ENCODE measurements at regions not wholly inside any gene's neighbourhood (a gene's known extent, or its start where the extent isn't known, plus 50 kb on each side); places are given as distances from the start of the nearest gene placed in this dataset.

GRCh38 chr7:98520356-98520951 lies 96.6 kb upstream of the NPTX2 start:
- Histone ChIP-seq H3K27me3 (ENCODE audit: control insufficient read depth, insufficient read depth, low read length) (no peaks in the 10 kb centered on the region), H3K9me3 (ENCODE audit: control insufficient read depth, insufficient read depth, low read length) (peaks cover 31% of the 10 kb centered on the region), H3K4me3 (ENCODE audit: low read depth, low read length) (no peak overlapping the region), H3K27ac (ENCODE audit: low read depth, low read length) (no peak overlapping the region)
- ChIA-PET POLR2A (interaction anchor here (0.6 kb wide), 1 partner anchor 220 kb away, joined by 5 read pairs; no protein-coding TSS in a partner anchor), CTCF (no interaction called here)
- TF ChIP-seq, protein P1, sequence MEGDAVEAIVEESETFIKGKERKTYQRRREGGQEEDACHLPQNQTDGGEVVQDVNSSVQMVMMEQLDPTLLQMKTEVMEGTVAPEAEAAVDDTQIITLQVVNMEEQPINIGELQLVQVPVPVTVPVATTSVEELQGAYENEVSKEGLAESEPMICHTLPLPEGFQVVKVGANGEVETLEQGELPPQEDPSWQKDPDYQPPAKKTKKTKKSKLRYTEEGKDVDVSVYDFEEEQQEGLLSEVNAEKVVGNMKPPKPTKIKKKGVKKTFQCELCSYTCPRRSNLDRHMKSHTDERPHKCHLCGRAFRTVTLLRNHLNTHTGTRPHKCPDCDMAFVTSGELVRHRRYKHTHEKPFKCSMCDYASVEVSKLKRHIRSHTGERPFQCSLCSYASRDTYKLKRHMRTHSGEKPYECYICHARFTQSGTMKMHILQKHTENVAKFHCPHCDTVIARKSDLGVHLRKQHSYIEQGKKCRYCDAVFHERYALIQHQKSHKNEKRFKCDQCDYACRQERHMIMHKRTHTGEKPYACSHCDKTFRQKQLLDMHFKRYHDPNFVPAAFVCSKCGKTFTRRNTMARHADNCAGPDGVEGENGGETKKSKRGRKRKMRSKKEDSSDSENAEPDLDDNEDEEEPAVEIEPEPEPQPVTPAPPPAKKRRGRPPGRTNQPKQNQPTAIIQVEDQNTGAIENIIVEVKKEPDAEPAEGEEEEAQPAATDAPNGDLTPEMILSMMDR (IDR thresholded peaks at IDR 0.05; ENCODE audit: low read depth, low read length) = no peak
- no peak for DNase-seq (ENCODE audit: low read depth, low spot score)

GRCh38 chr7:98518159-98518947 lies 98.7 kb upstream of the NPTX2 start:
- H3K27me3 ChIP-seq (ENCODE audit: control insufficient read depth, insufficient read depth, low read length) = no peaks in the 10 kb centered on the region
- CTCF ChIA-PET = no interaction called here

GRCh38 chr7:98515201-98515600 lies 101.9 kb upstream of the NPTX2 start:
- peaks cover 38% of the 10 kb centered on the region for H3K9me3 ChIP-seq (ENCODE audit: control insufficient read depth, insufficient read depth, low read length)
- no peaks in the 10 kb centered on the region for H3K27me3 ChIP-seq (ENCODE audit: control insufficient read depth, insufficient read depth, low read length)
- H3K27ac ChIP-seq (ENCODE audit: low read depth, low read length) = no peak overlapping the region
- ChIA-PET POLR2A (no interaction called here), CTCF (no interaction called here)
- TF ChIP-seq, protein P1 (IDR thresholded peaks at IDR 0.05; ENCODE audit: low read depth, low read length) = no peak
- DNase-seq (ENCODE audit: low read depth, low spot score) = no peak
- no peak overlapping the region for H3K4me3 ChIP-seq (ENCODE audit: low read depth, low read length)

More at GRCh38 chr7:98518159-98518947, 98.7 kb upstream of the NPTX2 start:
- DNase-seq (ENCODE audit: low read depth, low spot score) = no peak
- H3K9me3 ChIP-seq (ENCODE audit: control insufficient read depth, insufficient read depth, low read length) = peaks cover 42% of the 10 kb centered on the region
- no peak overlapping the region for H3K27ac ChIP-seq (ENCODE audit: low read depth, low read length)
- TF ChIP-seq, protein P1 (IDR thresholded peaks at IDR 0.05; ENCODE audit: low read depth, low read length) = no peak
- POLR2A ChIA-PET = interaction anchor here (0.6 kb wide), 1 partner anchor 117 kb away, joined by 5 read pairs; no protein-coding TSS in a partner anchor
- no peak overlapping the region for H3K4me3 ChIP-seq (ENCODE audit: low read depth, low read length)

- no peak for DNase-seq (ENCODE audit: low read depth, low spot score)
- ChIA-PET POLR2A (no interaction called here), CTCF (no interaction called here)
- Histone ChIP-seq H3K9me3 (ENCODE audit: control insufficient read depth, insufficient read depth, low read length) (peaks cover 35% of the 10 kb centered on the region), H3K27ac (ENCODE audit: low read depth, low read length) (no peak overlapping the region), H3K4me3 (ENCODE audit: low read depth, low read length) (no peak overlapping the region), H3K27me3 (ENCODE audit: control insufficient read depth, insufficient read depth, low read length) (no peaks in the 10 kb centered on the region)
- TF ChIP-seq, protein P1 (IDR thresholded peaks at IDR 0.05; ENCODE audit: low read depth, low read length) = no peak
Observed at GRCh38 chr7:98514211-98515031, 102.7 kb upstream of the NPTX2 start.
